DND-41 (cell line): ENCODE measurements at regions not wholly inside any gene's neighbourhood (a gene's known extent, or its start where the extent isn't known, plus 50 kb on each side); places are given as distances from the start of the nearest gene placed in this dataset.

Experiments
- EZH2 ChIP-seq: IDR thresholded peaks from 3 replicates; pipeline ENCODE4 v1.6.1; 2012; ENCODE audit warnings: borderline replicate concordance, low read depth, mild to moderate bottlenecking, moderate library complexity, low read length, inconsistent platforms; ENCODE audit not compliant: severe bottlenecking
- TF ChIP-seq, protein P1 (sequence below): IDR thresholded peaks from 2 replicates; pipeline ENCODE4 v1.5.1; 2012; ENCODE audit warnings: borderline replicate concordance, low read length, moderate library complexity, mild to moderate bottlenecking; ENCODE audit not compliant: poor library complexity, severe bottlenecking; ENCODE audit errors: extremely low read depth

DNA sequence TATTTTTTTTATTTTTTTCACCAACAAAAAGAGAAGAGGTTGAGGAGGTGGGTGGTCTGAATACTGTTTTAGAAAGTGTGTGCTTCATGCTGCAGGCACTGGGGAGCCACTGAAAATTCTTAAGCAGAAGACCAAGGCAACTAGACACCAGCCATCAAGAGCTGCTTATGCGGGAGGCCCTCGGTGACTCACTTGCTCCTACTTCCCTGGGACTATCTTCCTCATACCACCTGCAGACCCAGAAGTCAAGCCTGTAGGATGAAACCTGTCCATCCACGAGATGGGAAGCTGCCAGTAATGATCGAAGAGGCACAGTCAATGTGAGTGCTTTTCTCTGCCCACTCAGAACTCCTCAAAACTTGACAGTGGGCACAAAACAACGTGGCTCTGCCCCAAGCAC is 125.8 kb upstream of the SLC44A1 start:
- TF ChIP-seq, protein P1, sequence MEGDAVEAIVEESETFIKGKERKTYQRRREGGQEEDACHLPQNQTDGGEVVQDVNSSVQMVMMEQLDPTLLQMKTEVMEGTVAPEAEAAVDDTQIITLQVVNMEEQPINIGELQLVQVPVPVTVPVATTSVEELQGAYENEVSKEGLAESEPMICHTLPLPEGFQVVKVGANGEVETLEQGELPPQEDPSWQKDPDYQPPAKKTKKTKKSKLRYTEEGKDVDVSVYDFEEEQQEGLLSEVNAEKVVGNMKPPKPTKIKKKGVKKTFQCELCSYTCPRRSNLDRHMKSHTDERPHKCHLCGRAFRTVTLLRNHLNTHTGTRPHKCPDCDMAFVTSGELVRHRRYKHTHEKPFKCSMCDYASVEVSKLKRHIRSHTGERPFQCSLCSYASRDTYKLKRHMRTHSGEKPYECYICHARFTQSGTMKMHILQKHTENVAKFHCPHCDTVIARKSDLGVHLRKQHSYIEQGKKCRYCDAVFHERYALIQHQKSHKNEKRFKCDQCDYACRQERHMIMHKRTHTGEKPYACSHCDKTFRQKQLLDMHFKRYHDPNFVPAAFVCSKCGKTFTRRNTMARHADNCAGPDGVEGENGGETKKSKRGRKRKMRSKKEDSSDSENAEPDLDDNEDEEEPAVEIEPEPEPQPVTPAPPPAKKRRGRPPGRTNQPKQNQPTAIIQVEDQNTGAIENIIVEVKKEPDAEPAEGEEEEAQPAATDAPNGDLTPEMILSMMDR = no peak
- no peak for TF ChIP-seq EZH2
